ENCODE measurements at regions not wholly inside any gene's neighbourhood (a gene's known extent, or its start where the extent isn't known, plus 50 kb on each side); places are given as distances from the start of the nearest gene placed in this dataset.

- DNase-seq: no peak
Measured at GRCh38 chr11:95466416-95466815, 235.4 kb upstream of the SESN3 start.

GRCh38 chr11:95465887-95466286 is 234.9 kb upstream of the SESN3 start:
- DNase-seq: no peak

DNA sequence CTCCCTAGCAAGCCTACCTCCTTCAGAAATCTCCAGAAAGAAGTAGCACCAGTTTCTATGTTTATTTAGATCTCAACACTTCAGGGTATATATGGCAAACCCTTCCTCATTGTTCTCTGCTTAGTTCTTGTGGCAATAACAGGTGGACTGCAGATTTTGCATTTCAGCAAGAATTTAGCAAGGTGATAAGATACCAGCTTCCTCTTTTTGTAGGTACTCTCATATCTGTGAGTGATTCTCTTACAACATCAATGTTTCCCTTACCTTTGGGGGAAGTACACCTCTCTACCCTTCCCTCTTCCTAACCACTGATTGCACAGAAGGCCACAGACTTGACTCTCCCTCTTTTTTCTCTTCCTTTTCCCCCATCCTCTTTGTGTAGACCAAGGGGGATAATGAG is 230.9 kb upstream of the SESN3 start:
- no peak for DNase-seq

- no peak for DNase-seq
Measured at GRCh38 chr11:95461348-95461747, 230.3 kb upstream of the SESN3 start.

DNA sequence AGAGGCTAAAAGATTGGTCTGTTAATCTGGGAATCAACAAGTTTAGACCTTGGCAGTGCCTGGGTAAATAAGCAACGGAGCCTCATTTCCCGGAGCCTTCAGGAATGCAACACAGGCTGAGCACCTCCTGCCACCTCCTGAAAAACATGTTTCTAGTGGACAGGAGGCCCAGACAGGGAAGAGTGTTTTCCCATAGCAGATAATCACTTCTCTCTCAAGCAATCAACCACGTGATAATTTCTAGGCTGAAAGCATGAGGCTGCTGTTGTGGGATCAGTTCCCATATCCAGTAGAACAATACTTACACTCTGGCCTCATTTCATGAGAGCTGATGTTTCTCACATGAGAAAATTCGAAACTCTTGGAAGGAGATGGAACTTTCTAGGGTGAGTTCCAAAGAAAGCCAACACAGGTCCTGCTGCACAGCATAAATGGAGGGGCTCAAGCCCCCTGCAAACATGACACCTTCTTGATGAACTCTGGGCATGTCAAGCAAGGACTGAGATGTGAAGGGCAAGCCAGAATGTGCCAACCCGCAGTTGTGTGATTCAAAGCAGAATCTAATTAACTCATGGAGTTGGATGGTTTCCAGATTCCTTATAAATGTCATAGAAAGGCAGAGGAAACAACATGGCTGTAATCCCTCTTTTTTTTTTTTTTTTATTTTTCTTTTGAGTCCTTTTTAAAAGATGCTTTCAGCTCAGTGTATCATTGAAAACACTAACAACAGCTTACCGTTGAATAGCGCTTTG is 228.5 kb upstream of the SESN3 start:
- DNase-seq: no peak

GRCh38 chr11:95456714-95457491 is 225.9 kb upstream of the SESN3 start:
- no peak for DNase-seq

GRCh38 chr11:95455228-95455970 is 224.4 kb upstream of the SESN3 start:
- no peak for DNase-seq

GRCh38 chr11:95453616-95454171 is 222.7 kb upstream of the SESN3 start:
- no peak for DNase-seq

GRCh38 chr11:95451682-95452081 is 220.7 kb upstream of the SESN3 start:
- no peak for DNase-seq

DNA sequence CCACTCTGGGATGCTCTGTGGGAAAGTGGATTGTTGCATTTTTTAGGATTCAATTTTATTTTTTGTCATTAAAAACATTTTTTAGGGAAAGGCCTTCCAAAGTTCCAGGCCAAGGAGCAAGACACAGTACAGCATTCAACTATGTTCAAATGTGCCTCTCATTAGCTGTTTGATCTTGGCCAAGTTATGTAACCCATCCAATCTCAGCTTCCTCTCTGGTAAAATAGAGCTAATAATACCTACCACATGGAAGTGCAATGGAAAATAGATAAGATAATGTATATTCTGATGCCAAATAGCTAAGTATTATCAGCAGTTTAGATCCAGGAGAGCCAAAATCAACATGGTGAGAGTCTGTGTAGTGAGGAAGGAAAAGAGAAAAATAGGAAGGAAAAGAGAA is 220.3 kb upstream of the SESN3 start:
- DNase-seq: no peak

DNA sequence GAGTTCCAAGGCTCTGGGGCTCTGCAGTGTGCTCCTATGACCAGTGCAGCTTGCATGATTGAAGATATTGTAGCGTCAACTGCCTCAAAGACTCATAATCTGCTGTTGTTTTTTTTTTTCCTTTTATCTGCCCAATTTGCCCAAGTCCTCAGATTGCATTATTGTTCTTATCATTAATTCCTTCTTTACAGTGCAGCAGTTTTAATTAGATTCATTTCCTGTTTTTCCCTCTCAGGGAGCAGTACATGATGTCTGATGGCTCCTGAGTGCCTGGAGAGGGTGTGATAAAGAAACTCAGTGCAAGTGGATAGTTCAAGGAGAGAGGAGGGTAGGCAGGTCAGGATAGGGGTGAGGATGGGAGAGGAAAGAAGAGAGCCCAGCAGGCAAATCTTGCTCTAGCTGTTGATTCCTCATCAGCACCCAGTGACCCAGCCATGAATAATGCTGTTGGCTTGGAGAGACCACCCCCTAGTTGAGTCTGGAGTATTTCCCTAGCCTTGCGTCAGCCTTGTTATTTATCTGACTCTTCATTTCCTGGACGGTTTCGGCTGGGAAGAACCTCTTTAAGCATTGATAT is 219.6 kb upstream of the SESN3 start:
- no peak for DNase-seq

DNA sequence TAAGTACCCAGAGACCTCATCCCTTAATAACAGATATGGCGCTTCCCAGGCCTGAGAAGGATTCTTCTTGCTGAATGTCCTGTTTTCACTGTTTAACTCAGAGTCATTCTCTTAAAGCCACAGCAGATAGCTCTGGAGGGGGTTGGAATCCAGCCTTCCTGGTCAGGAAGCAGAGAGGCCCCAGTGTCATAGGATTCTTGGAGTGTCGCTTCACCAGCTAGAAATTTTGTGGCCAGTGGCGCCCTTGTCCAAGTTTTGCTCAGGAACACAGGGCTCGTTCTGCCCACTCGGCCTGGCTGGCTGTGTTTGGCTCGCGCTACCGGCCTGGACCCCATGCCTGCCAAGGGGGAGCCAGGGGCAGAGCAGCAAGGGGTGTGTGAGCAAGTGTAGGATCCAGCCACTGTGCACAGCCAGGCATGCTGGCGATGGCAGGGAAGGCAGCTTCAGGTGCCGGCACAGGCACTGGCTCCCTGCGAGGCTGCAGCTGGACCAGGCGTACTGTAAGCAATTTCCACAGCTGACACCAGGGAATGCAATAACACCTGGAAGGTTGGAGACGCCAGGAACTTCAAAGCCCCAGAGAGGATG is 214.8 kb upstream of the SESN3 start:
- no peak for DNase-seq

- DNase-seq: no peak
Measured at GRCh38 chr11:95444309-95445241, 213.6 kb upstream of the SESN3 start.

GRCh38 chr11:95443386-95443785 is 212.4 kb upstream of the SESN3 start:
- no peak for DNase-seq

DNA sequence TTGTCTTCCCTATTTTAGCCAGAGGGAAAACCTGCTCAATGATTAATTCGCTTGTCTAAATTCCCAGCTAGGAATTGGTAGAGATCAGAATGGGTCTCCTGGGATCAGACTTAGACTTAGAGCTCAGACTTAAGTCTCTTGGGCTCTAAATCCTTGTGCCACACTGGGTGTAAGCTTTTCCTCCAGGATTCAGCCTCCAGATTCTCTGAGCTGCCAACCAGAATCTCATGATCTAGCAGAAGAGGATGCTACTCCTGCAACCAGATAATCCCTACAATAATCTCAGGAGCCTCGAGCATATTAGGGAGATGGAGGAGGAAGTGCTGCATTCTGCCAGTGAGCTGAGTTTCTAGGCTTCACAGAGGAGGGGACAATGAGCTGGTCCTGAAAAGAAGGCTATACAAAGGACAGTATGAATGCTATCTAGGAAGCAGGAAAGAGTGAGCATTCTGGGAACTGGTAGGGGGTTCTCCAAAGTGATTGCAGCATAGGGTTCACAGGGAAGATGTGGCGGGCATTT is 211.6 kb upstream of the SESN3 start:
- no peak for DNase-seq

- DNase-seq: no peak
Measured at GRCh38 chr11:95435628-95436353, 204.8 kb upstream of the SESN3 start.

DNA sequence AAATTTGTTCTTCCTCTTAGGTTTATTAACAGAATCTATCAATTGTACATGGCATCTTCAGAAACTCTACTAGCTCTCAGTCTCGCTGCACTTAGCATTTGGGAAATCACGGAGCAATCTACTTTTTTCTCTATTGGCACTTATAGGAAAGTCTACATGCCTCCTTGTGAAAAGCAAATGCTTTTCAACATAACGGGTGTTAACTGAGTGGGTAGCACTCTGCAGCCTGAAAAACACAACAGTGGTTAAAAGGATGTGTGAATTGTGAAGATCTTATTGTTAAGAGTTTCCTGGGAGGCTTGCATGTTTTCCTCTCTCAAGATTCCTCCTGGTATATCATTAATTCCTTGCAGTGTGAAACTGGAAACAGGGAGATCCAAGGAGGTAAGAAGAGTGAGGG is 204.2 kb upstream of the SESN3 start:
- no peak for DNase-seq

GRCh38 chr11:95434489-95435057 is 203.6 kb upstream of the SESN3 start:
- no peak for DNase-seq

- DNase-seq: no peak
Measured at GRCh38 chr11:95434009-95434408, 203.0 kb upstream of the SESN3 start.

Data from GF-D8 (cell line).